Iris pigment epithelial cell (primary cell): ENCODE measurements at regions not wholly inside any gene's neighbourhood (a gene's known extent, or its start where the extent isn't known, plus 50 kb on each side); places are given as distances from the start of the nearest gene placed in this dataset.

Experiments
- DNase-seq: peaks from one replicate; pipeline ENCODE4 v3.0.0-alpha.2; 2011; ENCODE audit warnings: low read depth

- no peak for DNase-seq
Observed at GRCh38 chr2:19439081-19439480, 80.7 kb upstream of the OSR1 start.

GRCh38 chr2:19435815-19436214, 77.4 kb upstream of the OSR1 start:
- DNase-seq, result peak; percentile 7

GRCh38 chr2:19434413-19434812, 76.0 kb upstream of the OSR1 start:
- no peak for DNase-seq

- DNase-seq, result no peak
Observed at GRCh38 chr2:19426941-19427340, 68.5 kb upstream of the OSR1 start.

GRCh38 chr2:19426144-19426543, 67.7 kb upstream of the OSR1 start:
- no peak for DNase-seq

GRCh38 chr2:19425419-19425818, 67.0 kb upstream of the OSR1 start:
- DNase-seq, result no peak

- peak; percentile 15 for DNase-seq
Observed at GRCh38 chr2:19419211-19419880, 60.9 kb upstream of the OSR1 start.

- DNase-seq, result no peak
Observed at GRCh38 chr2:19416784-19417684, 58.6 kb upstream of the OSR1 start.

GRCh38 chr2:19416083-19416482, 57.7 kb upstream of the OSR1 start:
- no peak for DNase-seq

GRCh38 chr2:19409046-19409445, 50.6 kb upstream of the OSR1 start:
- DNase-seq, result no peak

- peak; percentile 21 for DNase-seq
Observed at GRCh38 chr2:19408592-19408991, 50.2 kb upstream of the OSR1 start.
